PC-9 (cell line): ENCODE measurements at regions not wholly inside any gene's neighbourhood (a gene's known extent, or its start where the extent isn't known, plus 50 kb on each side); places are given as distances from the start of the nearest gene placed in this dataset.

Experiments
- BruUV-seq: library from RNA; stranded (reverse); fragments of 400-500 nt; replicated peaks from 2 replicates; lab custom pipeline; 2021; lab: Mats Ljungman, UMichigan
- CTCF ChIA-PET: fragments of 300-600 bp; sonication (Branson Sonifier 250); formaldehyde crosslinking; loops from one replicate; lab custom pipeline; 2022; ENCODE audit warnings: antibody characterized with exemption; lab: Charles Lee
- POLR2A ChIA-PET: fragments of 300-600 bp; sonication (Branson Sonifier 250); formaldehyde crosslinking; loops from one replicate; lab custom pipeline; 2022; ENCODE audit warnings: antibody characterized with exemption; ENCODE audit not compliant: unreplicated experiment; lab: Charles Lee
- DNase-seq, 2 experiments: peaks; one replicate each; pipeline versions ENCODE4 v3.0.0 to v3.0.0-alpha.2; 2015 to 2022; ENCODE audit warnings: mixed read lengths in 1 of 2
- H2AFZ ChIP-seq: fragments of 200-600 bp; sonication (generic); 2 replicates; pipeline ENCODE4 v1.8.1; 2017; ENCODE audit warnings: antibody characterized with exemption
- H3F3A ChIP-seq: fragments of 200-600 bp; sonication (generic); 2 replicates; pipeline ENCODE4 v1.8.1; 2017; ENCODE audit warnings: antibody characterized with exemption, mild to moderate bottlenecking, low read depth; ENCODE audit not compliant: insufficient read depth
- H3K27ac ChIP-seq: fragments of 200-600 bp; sonication (generic); 2 replicates; pipeline ENCODE4 v1.6.1; 2016; ENCODE audit warnings: mixed run types
- H3K27me3 ChIP-seq: fragments of 200-600 bp; sonication (generic); 2 replicates; pipeline ENCODE4 v1.6.1; 2016; ENCODE audit warnings: low read depth, mixed run types; ENCODE audit not compliant: insufficient read depth
- H3K36me3 ChIP-seq: fragments of 200-600 bp; sonication (generic); 2 replicates; pipeline ENCODE4 v1.6.1; 2016; ENCODE audit warnings: low read depth, mixed run types
- H3K4me1 ChIP-seq: fragments of 200-600 bp; sonication (generic); replicated peaks from 2 replicates; pipeline ENCODE4 v1.6.1; 2016; ENCODE audit warnings: mixed run types; ENCODE audit not compliant: insufficient read depth
- H3K4me2 ChIP-seq: fragments of 200-600 bp; sonication (generic); 2 replicates; pipeline ENCODE4 v1.6.1; 2017; ENCODE audit warnings: mixed run types
- H3K4me3 ChIP-seq: fragments of 200-600 bp; sonication (generic); 2 replicates; pipeline ENCODE4 v1.6.1; 2016; ENCODE audit warnings: mixed run types
- H3K79me2 ChIP-seq: fragments of 200-600 bp; sonication (generic); 2 replicates; pipeline ENCODE4 v1.6.1; 2017; ENCODE audit warnings: low read depth, mixed run types
- H3K9me2 ChIP-seq: fragments of 200-600 bp; sonication (generic); 2 replicates; pipeline ENCODE4 v1.8.1; 2017; ENCODE audit warnings: mild to moderate bottlenecking; ENCODE audit not compliant: insufficient read depth
- H3K9me3 ChIP-seq: fragments of 200-600 bp; sonication (generic); 2 replicates; pipeline ENCODE4 v1.8.1; 2016; ENCODE audit warnings: low read depth; ENCODE audit not compliant: insufficient read depth
- H4K20me1 ChIP-seq: fragments of 200-600 bp; sonication (generic); 2 replicates; pipeline ENCODE4 v1.8.1; 2017; ENCODE audit not compliant: insufficient read depth
- EZH2 ChIP-seq: fragments of 200-600 bp; sonication (generic); IDR thresholded peaks from 2 replicates; pipeline ENCODE4 v1.8.0; 2017; ENCODE audit warnings: antibody characterized with exemption, low read depth
- intact Hi-C: fragments of 100-400 bp; cut with micrococcal nuclease; formaldehyde crosslinking; loops from one replicate; pipeline ENCODE4 v1.10.0; 2022; ENCODE audit not compliant: unreplicated experiment
- TF ChIP-seq, protein P1 (sequence below): fragments of 200-600 bp; sonication (generic); conservative IDR thresholded peaks from 2 replicates; pipeline ENCODE4 v1.6.1; 2017; ENCODE audit warnings: mixed run types, antibody characterized with exemption, mild to moderate bottlenecking, moderate library complexity

DNA sequence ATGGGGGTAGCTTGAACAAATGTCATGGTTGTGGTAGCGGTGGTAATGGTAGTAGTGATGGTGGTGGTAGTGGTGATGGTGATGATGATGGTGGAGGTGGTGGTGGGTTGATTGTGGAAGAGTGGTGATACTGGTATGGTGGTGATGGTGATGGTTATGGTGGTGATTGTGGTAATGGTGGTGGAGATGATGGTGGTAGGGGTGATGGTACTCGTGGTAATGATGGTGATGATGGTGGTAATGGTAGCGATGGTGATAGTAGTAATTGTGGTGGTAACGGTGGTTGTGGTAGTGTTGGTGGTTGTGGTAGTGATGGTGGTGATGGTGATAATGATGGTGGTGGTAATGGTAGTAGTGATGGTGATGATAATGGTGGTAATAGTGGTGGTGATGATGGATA, 65.7 kb upstream of the SDK1 start:
- no peak for DNase-seq
- H3K36me3 ChIP-seq = no peaks in the 10 kb centered on the region
- intact Hi-C loops = no loop called here
- H3K4me2 ChIP-seq = no peak overlapping the region
- H3K27me3 ChIP-seq = no peaks in the 10 kb centered on the region
- H3K79me2 ChIP-seq = no peaks in the 10 kb centered on the region
- no peak overlapping the region for H2AFZ ChIP-seq
- ChIA-PET POLR2A (no interaction called here), CTCF (no interaction called here)
- H3K4me1 ChIP-seq = no peaks in the 10 kb centered on the region
- H3K9me2 ChIP-seq = no peaks in the 10 kb centered on the region
- no peaks in the 10 kb centered on the region for H3F3A ChIP-seq
- H3K9me3 ChIP-seq = peaks cover 10% of the 10 kb centered on the region; the same call in 1 of the 2 replicates
- no TSS peak for BruUV-seq
- no peak overlapping the region for H3K4me3 ChIP-seq
- no peak for TF ChIP-seq EZH2
- TF ChIP-seq, protein P1, sequence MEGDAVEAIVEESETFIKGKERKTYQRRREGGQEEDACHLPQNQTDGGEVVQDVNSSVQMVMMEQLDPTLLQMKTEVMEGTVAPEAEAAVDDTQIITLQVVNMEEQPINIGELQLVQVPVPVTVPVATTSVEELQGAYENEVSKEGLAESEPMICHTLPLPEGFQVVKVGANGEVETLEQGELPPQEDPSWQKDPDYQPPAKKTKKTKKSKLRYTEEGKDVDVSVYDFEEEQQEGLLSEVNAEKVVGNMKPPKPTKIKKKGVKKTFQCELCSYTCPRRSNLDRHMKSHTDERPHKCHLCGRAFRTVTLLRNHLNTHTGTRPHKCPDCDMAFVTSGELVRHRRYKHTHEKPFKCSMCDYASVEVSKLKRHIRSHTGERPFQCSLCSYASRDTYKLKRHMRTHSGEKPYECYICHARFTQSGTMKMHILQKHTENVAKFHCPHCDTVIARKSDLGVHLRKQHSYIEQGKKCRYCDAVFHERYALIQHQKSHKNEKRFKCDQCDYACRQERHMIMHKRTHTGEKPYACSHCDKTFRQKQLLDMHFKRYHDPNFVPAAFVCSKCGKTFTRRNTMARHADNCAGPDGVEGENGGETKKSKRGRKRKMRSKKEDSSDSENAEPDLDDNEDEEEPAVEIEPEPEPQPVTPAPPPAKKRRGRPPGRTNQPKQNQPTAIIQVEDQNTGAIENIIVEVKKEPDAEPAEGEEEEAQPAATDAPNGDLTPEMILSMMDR = no peak
- H3K27ac ChIP-seq = no peak overlapping the region
- no peaks in the 10 kb centered on the region for H4K20me1 ChIP-seq

DNA sequence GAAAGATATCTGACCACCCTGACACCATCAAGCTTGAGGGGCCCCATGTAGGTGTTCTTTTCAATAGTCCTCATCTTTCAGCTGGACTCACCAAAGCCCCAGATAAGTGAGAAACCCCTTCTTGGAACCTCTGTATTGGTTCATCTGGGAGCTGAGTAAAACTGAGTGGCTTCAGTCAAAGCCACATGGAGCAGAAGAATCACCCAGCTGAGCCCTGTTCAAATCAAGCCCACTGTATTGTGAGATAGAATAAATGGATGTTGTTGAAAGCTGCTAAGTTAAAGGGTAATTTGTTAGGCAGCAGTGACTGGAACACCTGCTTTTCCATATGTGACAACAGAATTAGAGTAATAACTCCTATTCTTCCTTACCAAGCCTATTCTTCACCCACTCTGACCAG, 64.8 kb upstream of the SDK1 start:
- TF ChIP-seq, protein P1 = no peak
- no peak for TF ChIP-seq EZH2
- no peak for DNase-seq
- Histone ChIP-seq H3K79me2 (no peaks in the 10 kb centered on the region), H3K4me3 (no peak overlapping the region), H3K27me3 (no peaks in the 10 kb centered on the region), H3K4me2 (no peak overlapping the region), H3K9me2 (no peaks in the 10 kb centered on the region), H2AFZ (no peak overlapping the region), H3K9me3 (peaks cover 10% of the 10 kb centered on the region; the same call in 1 of the 2 replicates), H4K20me1 (no peaks in the 10 kb centered on the region), H3K27ac (no peak overlapping the region), H3F3A (no peaks in the 10 kb centered on the region), H3K36me3 (no peaks in the 10 kb centered on the region), H3K4me1 (no peaks in the 10 kb centered on the region)
- ChIA-PET POLR2A (no interaction called here), CTCF (no interaction called here)
- no TSS peak for BruUV-seq
- intact Hi-C loops = no loop called here

DNA sequence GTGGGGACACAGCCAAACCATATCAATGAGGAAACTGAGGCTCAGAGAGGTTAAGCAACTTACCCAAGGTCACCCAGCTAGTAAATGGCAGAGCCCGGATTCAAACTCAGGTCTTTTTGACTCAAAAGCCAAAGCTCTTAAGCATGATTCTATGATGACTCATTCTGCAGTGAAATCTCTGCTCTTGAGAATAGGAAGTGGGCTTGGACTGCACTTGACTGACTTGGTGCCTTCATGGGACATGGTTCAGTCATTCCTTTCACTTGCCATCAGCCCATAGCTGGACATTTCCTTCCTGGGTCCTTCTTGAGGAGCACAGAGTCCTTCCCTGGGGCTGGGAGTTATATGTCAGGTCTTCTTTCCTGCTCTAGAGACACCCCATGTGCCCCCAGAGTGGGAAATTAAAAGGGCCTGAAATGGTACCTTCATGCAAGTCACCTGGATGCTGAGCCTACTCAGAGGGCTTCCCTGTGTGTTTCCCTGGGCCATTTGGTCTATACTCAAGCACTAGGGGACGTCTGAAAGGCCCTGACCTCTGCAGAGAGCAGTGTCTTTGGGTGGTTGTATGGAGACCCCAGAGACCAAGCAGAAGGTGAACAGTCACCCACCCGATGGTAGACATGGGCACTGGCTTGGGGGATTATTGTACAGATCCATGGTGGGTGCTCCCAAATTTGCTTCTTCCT, 62.4 kb upstream of the SDK1 start:
- Histone ChIP-seq H3K79me2 (no peaks in the 10 kb centered on the region), H3K36me3 (no peaks in the 10 kb centered on the region), H3K9me2 (no peaks in the 10 kb centered on the region), H3F3A (peaks cover 13% of the 10 kb centered on the region), H3K4me1 (peaks cover 19% of the 10 kb centered on the region), H3K27me3 (no peaks in the 10 kb centered on the region), H2AFZ (no peak overlapping the region), H3K9me3 (peaks cover 10% of the 10 kb centered on the region; the same call in 1 of the 2 replicates), H3K4me3 (no peak overlapping the region), H4K20me1 (no peaks in the 10 kb centered on the region), H3K4me2 (no peak overlapping the region), H3K27ac (no peak overlapping the region)
- no peak for DNase-seq
- no TSS peak for BruUV-seq
- intact Hi-C loops = no loop called here
- CTCF ChIA-PET = interaction anchor here (0.7 kb wide), 1 partner anchor 456 kb away, joined by 3 read pairs; no protein-coding TSS in a partner anchor
- POLR2A ChIA-PET = no interaction called here
- TF ChIP-seq, protein P1 = no peak
- TF ChIP-seq EZH2 = no peak
